Gastrocnemius medialis (tissue), 4 donors: ENCODE measurements at regions not wholly inside any gene's neighbourhood (a gene's known extent, or its start where the extent isn't known, plus 50 kb on each side); places are given as distances from the start of the nearest gene placed in this dataset.

Source experiments
- ATAC-seq, 2 donors: fragments of 150-250 bp; one replicate each; pipeline ENCODE4 v1.9.1; 2016
- DNase-seq, 2 donors: peaks; one replicate each; pipeline ENCODE4 v3.0.0-alpha.2; 2019
- H3K27ac ChIP-seq, 4 donors: fragments of 200-600 bp; sonication (generic); 1 replicate in 1 of 4; 2 replicates in 3 of 4; pipeline ENCODE4 v1.5.1; 2016 to 2018; ENCODE audit warnings: mild to moderate bottlenecking in 2 of 4, moderate library complexity in 1 of 4
- H3K27me3 ChIP-seq, 3 donors: fragments of 200-600 bp; sonication (generic) in 2 of 3; 1 replicate in 1 of 3; 2 replicates in 2 of 3; pipeline versions ENCODE4 v1.5.1 to v1.6.0; 2016 to 2019; ENCODE audit warnings: mild to moderate bottlenecking in 1 of 3, moderate library complexity in 1 of 3
- H3K36me3 ChIP-seq, 2 donors: fragments of 200-600 bp; sonication (generic) in 1 of 2; one replicate each; pipeline ENCODE4 v1.5.1; 2017 to 2018
- H3K4me1 ChIP-seq, 2 donors: fragments of 200-600 bp; sonication (generic) in 1 of 2; one replicate each; pipeline ENCODE4 v1.5.1; 2016 to 2017; ENCODE audit warnings: mild to moderate bottlenecking in 2 of 2
- H3K4me3 ChIP-seq, 4 donors: fragments of 200-600 bp; sonication (generic) in 3 of 4; 1 replicate in 1 of 4; 2 replicates in 3 of 4; pipeline ENCODE4 v1.5.1; 2016 to 2019; ENCODE audit warnings: mild to moderate bottlenecking in 2 of 4
- H3K9me3 ChIP-seq, 3 donors: fragments of 200-600 bp; sonication (generic) in 2 of 3; 1 replicate in 1 of 3; 2 replicates in 2 of 3; pipeline ENCODE4 v1.5.1; 2016 to 2019
- CTCF ChIP-seq, 5 experiments: fragments of 450-650 bp in 3 of 5; fragments of 200-600 bp in 2 of 5; sonication (generic) in 2 of 5; IDR thresholded peaks in 4 of 5; conservative IDR thresholded peaks in 1 of 5; 1 replicate in 4 of 5; 2 replicates in 1 of 5; pipeline ENCODE4 v1.5.1; 2016 to 2019; ENCODE audit warnings: antibody characterized with exemption in 5 of 5, mild to moderate bottlenecking in 3 of 5, moderate library complexity in 3 of 5
- POLR2A ChIP-seq, 2 donors: fragments of 450-650 bp; IDR thresholded peaks; one replicate each; pipeline ENCODE4 v1.6.1; 2017; ENCODE audit warnings: antibody characterized with exemption in 2 of 2, mild to moderate bottlenecking in 2 of 2, moderate library complexity in 2 of 2
- in situ Hi-C, 4 donors: fragments of 200-750 bp; cut with MboI; loops; one replicate each; pipeline versions ENCODE4 v1.15.0 to v1.8.0; 2017; ENCODE audit warnings: low sequenced_read_pairs in 4 of 4
- intact Hi-C: fragments of 100-400 bp; cut with DNase I; formaldehyde crosslinking; loops from one replicate; pipeline ENCODE4 v1.15.1; 2023; ENCODE audit warnings: low total_unique reads

- intact Hi-C loops (no loop called here), in situ Hi-C loops (no loop called here)
- Histone ChIP-seq H3K9me3 (no peaks in the 10 kb centered on the region), H3K4me1 (no peaks in the 10 kb centered on the region), H3K36me3 (no peaks in the 10 kb centered on the region), H3K27me3 (no peaks in the 10 kb centered on the region), H3K4me3 (no peak overlapping the region), H3K27ac (no peak overlapping the region)
- no peak for ATAC-seq
- DNase-seq = no peak
- no peak for TF ChIP-seq POLR2A (IDR thresholded peaks at IDR 0.05)
- no peak for TF ChIP-seq CTCF (IDR thresholded peaks at IDR 0.05 in 4 of 5, conservative IDR thresholded peaks at IDR 0.05 in 1 of 5)
These were observed 305.3 kb downstream of the TMX3 start for GRCh38 chr18:68409576-68409975.

- H3K4me3 ChIP-seq = no peak overlapping the region
- in situ Hi-C loops = no loop called here
- no peaks in the 10 kb centered on the region for H3K9me3 ChIP-seq
- no peak overlapping the region for H3K27ac ChIP-seq
- intact Hi-C loops = no loop called here
- no peaks in the 10 kb centered on the region for H3K4me1 ChIP-seq
- H3K36me3 ChIP-seq = no peaks in the 10 kb centered on the region
- no peak for DNase-seq
- H3K27me3 ChIP-seq = no peaks in the 10 kb centered on the region
- TF ChIP-seq POLR2A (IDR thresholded peaks at IDR 0.05) = no peak
- TF ChIP-seq CTCF (IDR thresholded peaks at IDR 0.05 in 4 of 5, conservative IDR thresholded peaks at IDR 0.05 in 1 of 5) = no peak
- no peak for ATAC-seq
These were observed 308.1 kb downstream of the TMX3 start for GRCh38 chr18:68406761-68407160.

GRCh38 chr18:68402784-68403183 lies 312.1 kb downstream of the TMX3 start:
- Histone ChIP-seq H3K27me3 (no peaks in the 10 kb centered on the region), H3K9me3 (no peaks in the 10 kb centered on the region), H3K27ac (no peak overlapping the region), H3K4me1 (no peaks in the 10 kb centered on the region), H3K4me3 (no peak overlapping the region), H3K36me3 (no peaks in the 10 kb centered on the region)
- TF ChIP-seq CTCF (IDR thresholded peaks at IDR 0.05 in 4 of 5, conservative IDR thresholded peaks at IDR 0.05 in 1 of 5) (no peak), POLR2A (IDR thresholded peaks at IDR 0.05) (no peak)
- in situ Hi-C loops (no loop called here), intact Hi-C loops (no loop called here)
- no peak for ATAC-seq
- DNase-seq = no peak

GRCh38 chr18:68400889-68401288 lies 314.0 kb downstream of the TMX3 start:
- TF ChIP-seq POLR2A (IDR thresholded peaks at IDR 0.05) = no peak
- TF ChIP-seq CTCF (IDR thresholded peaks at IDR 0.05 in 4 of 5, conservative IDR thresholded peaks at IDR 0.05 in 1 of 5) = no peak
- in situ Hi-C loops = no loop called here
- H3K36me3 ChIP-seq = no peaks in the 10 kb centered on the region
- no peak overlapping the region for H3K4me3 ChIP-seq
- intact Hi-C loops = no loop called here
- no peaks in the 10 kb centered on the region for H3K4me1 ChIP-seq
- no peaks in the 10 kb centered on the region for H3K27me3 ChIP-seq
- H3K9me3 ChIP-seq = no peaks in the 10 kb centered on the region
- DNase-seq (no peak), ATAC-seq (no peak)
- H3K27ac ChIP-seq = no peak overlapping the region

DNA sequence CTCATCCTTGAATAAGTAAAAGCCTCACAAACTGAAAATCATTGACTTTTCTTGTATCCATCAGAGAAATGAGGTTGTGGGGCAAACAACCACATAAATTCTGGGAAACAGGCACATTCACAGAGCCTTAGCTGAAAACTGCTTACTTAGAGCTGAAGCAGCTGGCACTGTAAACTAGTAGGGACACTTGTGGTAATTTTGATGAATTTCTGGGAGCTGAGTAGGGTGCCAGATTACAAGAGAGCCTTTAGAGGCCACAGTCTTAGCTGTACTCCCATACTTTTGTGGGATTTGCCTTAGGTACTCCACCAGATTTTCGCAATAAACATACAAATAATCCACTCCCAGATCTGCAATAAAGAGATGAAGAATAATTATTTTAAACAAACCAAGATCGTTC lies 315.2 kb downstream of the TMX3 start:
- Histone ChIP-seq H3K4me3 (no peak overlapping the region), H3K36me3 (no peaks in the 10 kb centered on the region), H3K4me1 (no peaks in the 10 kb centered on the region), H3K9me3 (no peaks in the 10 kb centered on the region), H3K27me3 (no peaks in the 10 kb centered on the region), H3K27ac (no peak overlapping the region)
- in situ Hi-C loops (no loop called here), intact Hi-C loops (no loop called here)
- DNase-seq (no peak), ATAC-seq (no peak)
- TF ChIP-seq POLR2A (IDR thresholded peaks at IDR 0.05) = no peak
